ENCODE measurements at regions not wholly inside any gene's neighbourhood (a gene's known extent, or its start where the extent isn't known, plus 50 kb on each side); places are given as distances from the start of the nearest gene placed in this dataset.

DNA sequence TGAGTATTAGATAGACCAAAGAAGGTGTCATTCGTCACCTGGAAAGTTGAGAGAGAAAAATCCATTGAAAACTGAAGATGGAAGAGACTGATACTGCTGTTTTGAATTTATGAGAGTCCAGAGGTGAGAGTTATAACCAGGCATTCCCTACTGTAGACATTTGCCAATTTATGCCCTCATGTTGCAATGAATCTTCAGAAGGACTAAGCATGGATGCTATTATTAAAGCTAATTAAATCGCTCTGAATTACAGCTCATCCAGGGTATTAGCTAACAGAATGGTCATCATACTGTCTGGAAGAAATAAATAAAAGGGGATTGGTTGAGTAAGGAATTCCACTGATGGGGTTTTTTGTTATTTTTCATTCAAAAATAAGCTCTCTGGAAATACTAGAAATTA is 101.6 kb upstream of the PLPP4 start:
- TF ChIP-seq, protein P1, sequence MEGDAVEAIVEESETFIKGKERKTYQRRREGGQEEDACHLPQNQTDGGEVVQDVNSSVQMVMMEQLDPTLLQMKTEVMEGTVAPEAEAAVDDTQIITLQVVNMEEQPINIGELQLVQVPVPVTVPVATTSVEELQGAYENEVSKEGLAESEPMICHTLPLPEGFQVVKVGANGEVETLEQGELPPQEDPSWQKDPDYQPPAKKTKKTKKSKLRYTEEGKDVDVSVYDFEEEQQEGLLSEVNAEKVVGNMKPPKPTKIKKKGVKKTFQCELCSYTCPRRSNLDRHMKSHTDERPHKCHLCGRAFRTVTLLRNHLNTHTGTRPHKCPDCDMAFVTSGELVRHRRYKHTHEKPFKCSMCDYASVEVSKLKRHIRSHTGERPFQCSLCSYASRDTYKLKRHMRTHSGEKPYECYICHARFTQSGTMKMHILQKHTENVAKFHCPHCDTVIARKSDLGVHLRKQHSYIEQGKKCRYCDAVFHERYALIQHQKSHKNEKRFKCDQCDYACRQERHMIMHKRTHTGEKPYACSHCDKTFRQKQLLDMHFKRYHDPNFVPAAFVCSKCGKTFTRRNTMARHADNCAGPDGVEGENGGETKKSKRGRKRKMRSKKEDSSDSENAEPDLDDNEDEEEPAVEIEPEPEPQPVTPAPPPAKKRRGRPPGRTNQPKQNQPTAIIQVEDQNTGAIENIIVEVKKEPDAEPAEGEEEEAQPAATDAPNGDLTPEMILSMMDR (IDR thresholded peaks at IDR 0.05) = no peak
- no peak for TF ChIP-seq POLR2A (IDR thresholded peaks at IDR 0.05)
